ENCODE measurements at regions not wholly inside any gene's neighbourhood (a gene's known extent, or its start where the extent isn't known, plus 50 kb on each side); places are given as distances from the start of the nearest gene placed in this dataset.

DNA sequence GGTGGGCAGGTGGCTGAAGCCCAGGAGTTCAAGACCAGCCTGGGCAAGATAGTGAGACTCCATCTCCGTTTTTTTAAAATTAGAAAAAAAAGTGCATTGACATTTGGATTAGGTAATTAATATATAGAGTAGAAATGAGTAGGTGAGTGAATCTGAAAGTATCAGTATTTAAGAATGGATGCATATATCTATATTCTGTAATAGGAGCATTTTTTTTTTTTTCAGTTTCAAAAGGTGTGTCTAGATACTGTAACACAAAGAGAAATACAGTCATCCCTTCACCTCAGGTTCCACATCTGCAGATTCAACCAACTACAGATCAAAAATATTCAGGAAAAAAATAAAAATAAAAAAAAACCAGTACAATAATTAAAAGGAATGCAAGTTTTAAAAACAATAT, 50.8 kb downstream of the RBM27 start:
- intact Hi-C loops (cut with DNase I; ENCODE audit: low total_unique reads) (no loop called here), in situ Hi-C loops (cut with MboI; ENCODE audit: low sequenced_read_pairs in 4 of 4) (no loop called here)

DNA sequence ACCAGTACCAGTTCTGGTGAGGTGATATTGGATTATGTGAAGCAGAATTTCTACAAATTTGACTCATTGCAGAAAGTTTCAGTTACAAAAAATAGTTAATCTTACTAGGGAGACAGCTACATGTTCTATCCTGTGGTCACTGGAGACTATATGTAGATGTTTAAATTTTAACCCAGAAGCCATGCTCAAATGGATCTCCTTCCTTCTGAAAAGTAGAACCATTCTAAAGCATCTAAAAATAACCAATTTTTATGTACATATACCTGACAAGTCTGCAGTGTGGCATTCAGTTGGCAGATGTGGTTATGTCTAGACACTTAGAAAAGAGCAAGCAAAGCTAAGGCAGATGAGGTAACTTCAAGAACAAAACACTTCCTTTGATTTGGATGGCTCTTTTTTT, 65.5 kb upstream of the POU4F3 start:
- Histone ChIP-seq H3K4me1 (no peaks in the 10 kb centered on the region), H3K27me3 (no peaks in the 10 kb centered on the region), H3K27ac (no peak overlapping the region), H3K36me3 (peaks cover 0 to 77% of the 10 kb centered on the region in 2 donors), H3K4me3 (no peak overlapping the region), H3K9me3 (no peaks in the 10 kb centered on the region)
- TF ChIP-seq, protein P1, sequence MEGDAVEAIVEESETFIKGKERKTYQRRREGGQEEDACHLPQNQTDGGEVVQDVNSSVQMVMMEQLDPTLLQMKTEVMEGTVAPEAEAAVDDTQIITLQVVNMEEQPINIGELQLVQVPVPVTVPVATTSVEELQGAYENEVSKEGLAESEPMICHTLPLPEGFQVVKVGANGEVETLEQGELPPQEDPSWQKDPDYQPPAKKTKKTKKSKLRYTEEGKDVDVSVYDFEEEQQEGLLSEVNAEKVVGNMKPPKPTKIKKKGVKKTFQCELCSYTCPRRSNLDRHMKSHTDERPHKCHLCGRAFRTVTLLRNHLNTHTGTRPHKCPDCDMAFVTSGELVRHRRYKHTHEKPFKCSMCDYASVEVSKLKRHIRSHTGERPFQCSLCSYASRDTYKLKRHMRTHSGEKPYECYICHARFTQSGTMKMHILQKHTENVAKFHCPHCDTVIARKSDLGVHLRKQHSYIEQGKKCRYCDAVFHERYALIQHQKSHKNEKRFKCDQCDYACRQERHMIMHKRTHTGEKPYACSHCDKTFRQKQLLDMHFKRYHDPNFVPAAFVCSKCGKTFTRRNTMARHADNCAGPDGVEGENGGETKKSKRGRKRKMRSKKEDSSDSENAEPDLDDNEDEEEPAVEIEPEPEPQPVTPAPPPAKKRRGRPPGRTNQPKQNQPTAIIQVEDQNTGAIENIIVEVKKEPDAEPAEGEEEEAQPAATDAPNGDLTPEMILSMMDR (IDR thresholded peaks at IDR 0.05 in 4 of 5, conservative IDR thresholded peaks at IDR 0.05 in 1 of 5) = no peak
- no peak for TF ChIP-seq POLR2A (IDR thresholded peaks at IDR 0.05)
- intact Hi-C loops (cut with DNase I; ENCODE audit: low total_unique reads) (no loop called here), in situ Hi-C loops (cut with MboI; ENCODE audit: low sequenced_read_pairs in 4 of 4) (loop anchor here in 3 of 4 donors (10.0 kb wide), 2 partner anchors 108 to 128 kb away; no protein-coding TSS in a partner anchor)
- DNase-seq (no peak), ATAC-seq (no peak)

More for the DNA sequence above, 50.8 kb downstream of the RBM27 start:
- Histone ChIP-seq H3K27ac (no peak overlapping the region), H3K36me3 (peaks cover 0 to 58% of the 10 kb centered on the region in 2 donors), H3K4me1 (no peaks in the 10 kb centered on the region), H3K9me3 (no peaks in the 10 kb centered on the region), H3K4me3 (no peak overlapping the region), H3K27me3 (no peaks in the 10 kb centered on the region)
- TF ChIP-seq, protein P1 (IDR thresholded peaks at IDR 0.05 in 4 of 5, conservative IDR thresholded peaks at IDR 0.05 in 1 of 5) = no peak
- no peak for TF ChIP-seq POLR2A (IDR thresholded peaks at IDR 0.05)
- no peak for DNase-seq
- no peak for ATAC-seq

DNA sequence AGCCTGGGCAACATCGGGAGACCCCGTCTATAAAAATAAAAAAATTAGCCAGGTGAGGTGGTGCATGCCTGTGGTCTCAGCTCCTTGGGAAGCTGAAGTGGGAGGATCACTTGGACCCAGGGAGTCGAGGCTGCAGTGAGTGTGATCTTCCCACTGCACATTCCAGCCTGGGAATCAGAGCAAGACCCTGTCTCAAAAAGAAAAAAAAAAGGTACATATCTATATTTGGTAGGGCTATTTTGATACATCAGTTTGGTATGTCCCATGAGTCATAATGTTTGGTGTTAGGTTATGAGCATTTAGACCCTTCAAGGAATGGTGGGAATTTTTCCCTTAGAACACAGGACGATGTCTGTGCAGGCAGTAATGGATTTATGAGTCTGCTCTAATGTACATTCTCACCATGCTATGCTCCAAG, 55.3 kb upstream of the POU4F3 start:
- peak in 1 of 2 donors; percentile 81 for ATAC-seq

GRCh38 chr5:146284016-146284415, 54.6 kb upstream of the POU4F3 start:
- in situ Hi-C loops (cut with MboI; ENCODE audit: low sequenced_read_pairs in 4 of 4) = no loop called here
- H3K9me3 ChIP-seq = no peaks in the 10 kb centered on the region
- H3K4me1 ChIP-seq = peaks cover 9 to 10% of the 10 kb centered on the region in 2 donors
- H3K4me3 ChIP-seq = no peak overlapping the region
- peaks cover 0 to 21% of the 10 kb centered on the region in 2 donors for H3K36me3 ChIP-seq
- H3K27ac ChIP-seq = no peak overlapping the region
- TF ChIP-seq, protein P1 (IDR thresholded peaks at IDR 0.05 in 4 of 5, conservative IDR thresholded peaks at IDR 0.05 in 1 of 5) = no peak
- TF ChIP-seq POLR2A (IDR thresholded peaks at IDR 0.05) = no peak
- no peaks in the 10 kb centered on the region for H3K27me3 ChIP-seq
- DNase-seq = no peak
- ATAC-seq = no peak
- intact Hi-C loops (cut with DNase I; ENCODE audit: low total_unique reads) = no loop called here

More for the DNA sequence above, 55.3 kb upstream of the POU4F3 start:
- no peak overlapping the region for H3K4me3 ChIP-seq
- H3K27ac ChIP-seq = peak overlapping the region in 1 of 4 donors; percentile 3
- in situ Hi-C loops (cut with MboI; ENCODE audit: low sequenced_read_pairs in 4 of 4) (no loop called here), intact Hi-C loops (cut with DNase I; ENCODE audit: low total_unique reads) (no loop called here)
- H3K27me3 ChIP-seq = no peaks in the 10 kb centered on the region
- H3K4me1 ChIP-seq = peaks cover 9 to 10% of the 10 kb centered on the region in 2 donors
- DNase-seq = no peak
- peaks cover 0 to 21% of the 10 kb centered on the region in 2 donors for H3K36me3 ChIP-seq
- TF ChIP-seq, protein P1 (IDR thresholded peaks at IDR 0.05 in 4 of 5, conservative IDR thresholded peaks at IDR 0.05 in 1 of 5) = no peak
- no peak for TF ChIP-seq POLR2A (IDR thresholded peaks at IDR 0.05)
- H3K9me3 ChIP-seq = no peaks in the 10 kb centered on the region
